MM.1S (cell line): ENCODE measurements at regions not wholly inside any gene's neighbourhood (a gene's known extent, or its start where the extent isn't known, plus 50 kb on each side); places are given as distances from the start of the nearest gene placed in this dataset.

Experiments
- DNase-seq: peaks from one replicate; pipeline ENCODE4 v3.0.0-alpha.2; 2015
- H2AFZ ChIP-seq: fragments of 300-600 bp; sonication (generic); 2 replicates; pipeline ENCODE4 v1.6.0; 2016; ENCODE audit warnings: antibody characterized with exemption, low read length
- H3F3A ChIP-seq: fragments of 300-600 bp; sonication (generic); 2 replicates; pipeline ENCODE4 v1.6.1; 2016; ENCODE audit warnings: mild to moderate bottlenecking, antibody characterized with exemption, low read length, moderate library complexity, mixed read lengths; ENCODE audit not compliant: insufficient read depth
- H3K27ac ChIP-seq: fragments of 300-600 bp; sonication (generic); 2 replicates; pipeline ENCODE4 v1.5.1; 2016; ENCODE audit warnings: mild to moderate bottlenecking, low read length
- H3K27me3 ChIP-seq: fragments of 300-600 bp; sonication (generic); replicated peaks from 2 replicates; pipeline ENCODE4 v1.6.0; 2016; ENCODE audit warnings: low read length; ENCODE audit not compliant: insufficient read depth
- H3K36me3 ChIP-seq: fragments of 300-600 bp; sonication (generic); replicated peaks from 2 replicates; pipeline ENCODE4 v1.6.1; 2016; ENCODE audit warnings: mild to moderate bottlenecking, low read length, mixed read lengths; ENCODE audit not compliant: insufficient read depth
- H3K4me1 ChIP-seq: fragments of 300-600 bp; sonication (generic); 2 replicates; pipeline ENCODE4 v1.6.1; 2016; ENCODE audit warnings: low read length, mixed read lengths
- H3K4me2 ChIP-seq: fragments of 300-600 bp; sonication (generic); 2 replicates; pipeline ENCODE4 v1.6.0; 2016; ENCODE audit warnings: low read depth, low read length
- H3K4me3 ChIP-seq: fragments of 300-600 bp; sonication (generic); 2 replicates; pipeline ENCODE4 v1.5.1; 2016; ENCODE audit warnings: low read length, mixed read lengths
- H3K79me2 ChIP-seq: fragments of 300-600 bp; sonication (generic); 2 replicates; pipeline ENCODE4 v1.6.1; 2016; ENCODE audit warnings: mixed run types, low read length, mixed read lengths
- H3K9ac ChIP-seq: fragments of 300-600 bp; sonication (generic); 2 replicates; pipeline ENCODE4 v1.6.1; 2016; ENCODE audit warnings: low read length, mixed read lengths
- H3K9me2 ChIP-seq: fragments of 300-600 bp; sonication (generic); replicated peaks from 2 replicates; pipeline ENCODE4 v1.6.1; 2016; ENCODE audit warnings: mild to moderate bottlenecking, low read length, mixed read lengths; ENCODE audit not compliant: insufficient read depth
- H3K9me3 ChIP-seq: fragments of 300-600 bp; sonication (generic); replicated peaks from 2 replicates; pipeline ENCODE4 v1.6.1; 2016; ENCODE audit warnings: mild to moderate bottlenecking, low read length, mixed read lengths; ENCODE audit not compliant: insufficient read depth
- H4K20me1 ChIP-seq: fragments of 300-600 bp; sonication (generic); 2 replicates; pipeline ENCODE4 v1.6.1; 2016; ENCODE audit warnings: mild to moderate bottlenecking, low read length, moderate library complexity, mixed read lengths; ENCODE audit not compliant: insufficient read depth
- CTCF ChIP-seq: fragments of 300-600 bp; sonication (generic); IDR thresholded peaks from 2 replicates; pipeline ENCODE4 v1.5.1; 2016; ENCODE audit warnings: antibody characterized with exemption, low read length, mixed read lengths
- EZH2 ChIP-seq: fragments of 300-600 bp; sonication (generic); optimal IDR thresholded peaks from 2 replicates; pipeline ENCODE3; 2017; ENCODE audit warnings: low read depth, mild to moderate bottlenecking, antibody characterized with exemption, low read length, mixed read lengths
- EZH2phosphoT487 ChIP-seq: fragments of 300-600 bp; sonication (generic); IDR thresholded peaks from 2 replicates; pipeline ENCODE4 v1.6.1; 2018; ENCODE audit warnings: antibody characterized with exemption, low read length

- H3K4me2 ChIP-seq, result no peak overlapping the region
- H3K27me3 ChIP-seq, result no peaks in the 10 kb centered on the region
- no peaks in the 10 kb centered on the region for H3K4me1 ChIP-seq
- H3K9me2 ChIP-seq, result no peaks in the 10 kb centered on the region
- DNase-seq, result no peak
- no peaks in the 10 kb centered on the region for H3K9me3 ChIP-seq
- H3K36me3 ChIP-seq, result no peaks in the 10 kb centered on the region
- no peaks in the 10 kb centered on the region for H4K20me1 ChIP-seq
- H3K79me2 ChIP-seq, result no peaks in the 10 kb centered on the region
- no peak overlapping the region for H3K9ac ChIP-seq
- no peak overlapping the region for H3K4me3 ChIP-seq
- H2AFZ ChIP-seq, result no peak overlapping the region
- no peak overlapping the region for H3K27ac ChIP-seq
- H3F3A ChIP-seq, result no peaks in the 10 kb centered on the region
- no peak for TF ChIP-seq EZH2
- TF ChIP-seq CTCF, result no peak
- no peak for TF ChIP-seq EZH2phosphoT487
Measured at GRCh38 chr15:37882640-37883039, 51.8 kb upstream of the TMCO5A start.
